BJ (cell line): ENCODE measurements at regions not wholly inside any gene's neighbourhood (a gene's known extent, or its start where the extent isn't known, plus 50 kb on each side); places are given as distances from the start of the nearest gene placed in this dataset.

ENCODE experiments used
- CTCF ChIA-PET: fragments of 350-600 bp; formaldehyde crosslinking; extraction: SDS; loops from one replicate; lab custom pipeline; 2021; ENCODE audit warnings: antibody characterized with exemption, inconsistent platforms; lab: Yijun Ruan, JAX
- POLR2A ChIA-PET: fragments of 300-600 bp; sonication (Branson Sonifier 250); formaldehyde crosslinking; extraction: SDS; loops from one replicate; lab custom pipeline; 2021; ENCODE audit warnings: antibody characterized with exemption; lab: Charles Lee
- DNase-seq: peaks from one replicate; pipeline ENCODE4 v3.0.0-alpha.2; 2011; ENCODE audit warnings: low read depth
- H3K27me3 ChIP-seq: 2 replicates; pipeline ENCODE4 v1.6.0; 2011; ENCODE audit warnings: low read length; ENCODE audit not compliant: control insufficient read depth, insufficient read depth
- H3K36me3 ChIP-seq: 2 replicates; pipeline ENCODE4 v1.5.1; 2011; ENCODE audit warnings: low read length; ENCODE audit not compliant: control insufficient read depth, insufficient read depth
- H3K4me3 ChIP-seq: 2 replicates; pipeline ENCODE4 v1.5.1; 2011; ENCODE audit warnings: low read depth, mild to moderate bottlenecking, control low read depth, low read length
- CTCF ChIP-seq: IDR thresholded peaks from 2 replicates; pipeline ENCODE4 v1.5.1; 2011; ENCODE audit warnings: low read depth, mild to moderate bottlenecking, control low read depth, inconsistent platforms, low read length, moderate library complexity; ENCODE audit not compliant: insufficient read depth

DNA sequence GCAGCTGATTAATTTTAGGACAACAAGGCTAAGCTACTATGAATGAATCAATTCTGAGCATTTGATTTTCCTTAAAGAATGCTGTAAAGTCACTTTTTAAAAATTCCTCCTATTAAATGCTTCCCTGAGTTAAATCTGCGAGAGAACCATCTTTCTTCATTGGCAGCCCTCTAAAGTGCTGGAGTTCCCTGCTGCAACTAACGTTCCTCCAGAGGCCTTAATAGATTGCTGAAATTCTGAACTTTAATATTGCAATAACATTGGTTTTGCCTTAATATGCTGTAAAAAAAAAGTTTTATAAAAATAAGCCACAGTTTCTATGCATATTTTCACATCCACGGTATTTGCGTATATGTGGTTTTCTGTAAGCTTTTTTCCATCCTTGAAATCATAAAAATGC lies 298.0 kb upstream of the PIK3R1 start:
- CTCF ChIA-PET = no interaction called here
- POLR2A ChIA-PET = no interaction called here
- TF ChIP-seq CTCF = no peak
- Histone ChIP-seq H3K4me3 (no peak overlapping the region), H3K27me3 (no peaks in the 10 kb centered on the region), H3K36me3 (no peaks in the 10 kb centered on the region)
- DNase-seq = no peak

- POLR2A ChIA-PET = no interaction called here
- H3K27me3 ChIP-seq = no peaks in the 10 kb centered on the region
- H3K4me3 ChIP-seq = no peak overlapping the region
- no peaks in the 10 kb centered on the region for H3K36me3 ChIP-seq
- CTCF ChIA-PET = no interaction called here
- TF ChIP-seq CTCF = no peak
- no peak for DNase-seq
These were observed 305.0 kb upstream of the PIK3R1 start for GRCh38 chr5:67910546-67910945.

DNA sequence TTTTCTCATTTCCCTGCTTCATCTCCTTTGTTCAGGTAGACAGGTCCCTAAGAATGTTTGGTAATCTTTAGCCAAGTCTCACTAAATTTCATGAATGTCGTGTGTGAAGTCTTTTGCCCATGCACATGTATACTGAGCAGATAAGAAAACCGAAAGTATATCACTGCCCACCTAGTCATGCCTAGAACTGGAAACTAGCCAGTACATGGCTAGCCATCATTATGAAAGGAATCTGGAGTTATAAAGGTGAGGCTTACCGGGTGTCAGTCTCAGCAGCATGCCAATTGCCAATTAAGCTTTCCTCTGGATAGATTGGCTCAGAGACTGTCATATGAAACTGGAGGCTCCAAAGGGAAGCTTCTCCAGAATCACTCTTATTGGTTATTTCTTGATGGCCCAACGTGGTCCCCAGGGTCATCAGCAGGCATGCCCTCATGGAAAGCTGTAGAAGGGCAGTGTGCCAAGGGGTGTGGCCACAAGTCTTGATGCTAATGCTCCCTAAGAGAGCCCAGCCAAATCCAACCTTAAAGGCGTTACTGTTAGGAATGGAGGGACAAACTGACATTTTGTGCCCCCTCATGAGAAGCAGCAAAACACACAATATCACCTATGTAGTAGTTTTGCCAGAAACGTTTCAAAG lies 307.3 kb upstream of the PIK3R1 start:
- ChIA-PET POLR2A (no interaction called here), CTCF (interaction anchor here (0.8 kb wide), 1 partner anchor 9 kb away, joined by 3 read pairs; no protein-coding TSS in a partner anchor)
- Histone ChIP-seq H3K36me3 (no peaks in the 10 kb centered on the region), H3K27me3 (no peaks in the 10 kb centered on the region), H3K4me3 (no peak overlapping the region)
- no peak for TF ChIP-seq CTCF
- DNase-seq = no peak

GRCh38 chr5:67904366-67904765 lies 311.2 kb upstream of the PIK3R1 start:
- POLR2A ChIA-PET = no interaction called here

DNA sequence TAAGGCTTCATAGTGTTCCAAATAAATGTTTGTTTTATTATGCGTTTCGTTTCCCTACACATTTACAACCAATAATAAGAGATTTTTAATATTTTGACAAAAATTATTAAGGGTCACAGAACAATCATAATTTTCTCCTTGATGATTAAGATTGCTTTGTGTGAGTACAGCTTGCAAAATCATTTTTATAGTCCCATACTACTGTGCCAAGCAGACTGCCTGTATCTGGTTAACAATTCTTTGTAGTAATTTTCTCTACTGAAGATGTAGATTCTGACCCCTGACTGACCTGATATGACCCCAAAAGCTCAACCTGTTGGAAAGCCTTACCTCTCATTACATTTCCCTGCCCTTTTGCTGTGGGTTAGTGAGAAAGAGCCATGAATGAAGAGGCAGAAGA lies 311.9 kb upstream of the PIK3R1 start:
- H3K27me3 ChIP-seq = no peaks in the 10 kb centered on the region; the same call in 1 of the 2 replicates
- no peaks in the 10 kb centered on the region for H3K36me3 ChIP-seq
- POLR2A ChIA-PET = no interaction called here
- TF ChIP-seq CTCF = no peak
- CTCF ChIA-PET = no interaction called here
- no peak for DNase-seq
- no peak overlapping the region for H3K4me3 ChIP-seq

More at GRCh38 chr5:67904366-67904765, 311.2 kb upstream of the PIK3R1 start:
- H3K36me3 ChIP-seq = no peaks in the 10 kb centered on the region
- H3K4me3 ChIP-seq = no peak overlapping the region
- DNase-seq = no peak
- CTCF ChIA-PET = no interaction called here
- no peak for TF ChIP-seq CTCF
- no peaks in the 10 kb centered on the region; the same call in 1 of the 2 replicates for H3K27me3 ChIP-seq
